ENCODE measurements at regions not wholly inside any gene's neighbourhood (a gene's known extent, or its start where the extent isn't known, plus 50 kb on each side); places are given as distances from the start of the nearest gene placed in this dataset.
A peak's percentile ranks its signal among the peaks of the same experiment; 100 is the strongest.
"Not testable (repeated sequence)": the region's sequence is repeated elsewhere in the genome, so short reads cannot be mapped to it uniquely, and the experiment has no call there.

DNA sequence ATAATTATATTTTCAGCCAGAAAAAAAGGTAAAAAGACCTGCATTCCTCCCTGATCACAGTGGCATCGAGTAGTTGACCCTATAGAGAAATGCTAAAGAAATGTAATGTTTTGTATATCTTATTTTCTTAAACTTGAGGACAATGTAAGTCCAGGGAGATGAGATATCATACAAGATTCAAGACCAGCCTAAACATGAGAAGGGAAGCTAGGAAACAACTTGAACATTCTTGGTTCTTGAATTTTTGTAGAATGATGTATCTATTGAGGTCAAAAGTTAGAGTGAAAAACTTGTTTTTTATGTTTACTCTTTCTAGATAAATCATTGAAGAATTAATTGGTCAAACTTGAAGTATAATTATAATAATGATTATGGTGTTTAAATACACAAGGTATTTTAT lies 497.7 kb upstream of the TBL1XR1 start:
- ATAC-seq (no peak), DNase-seq (no peak)
- intact Hi-C loops (cut with DNase I), result no loop called here
- H3K9me3 ChIP-seq, result no peaks in the 10 kb centered on the region
- no peak overlapping the region for H3K27ac ChIP-seq
- no peaks in the 10 kb centered on the region for H3K36me3 ChIP-seq (ENCODE audit: insufficient read depth in 1 of 2, low read depth in 1 of 2)
- 54 to 65% (median 57%) methylated on average over 1 of the region's 1 CpG for WGBS, 3 donors
- TF ChIP-seq, protein P1, sequence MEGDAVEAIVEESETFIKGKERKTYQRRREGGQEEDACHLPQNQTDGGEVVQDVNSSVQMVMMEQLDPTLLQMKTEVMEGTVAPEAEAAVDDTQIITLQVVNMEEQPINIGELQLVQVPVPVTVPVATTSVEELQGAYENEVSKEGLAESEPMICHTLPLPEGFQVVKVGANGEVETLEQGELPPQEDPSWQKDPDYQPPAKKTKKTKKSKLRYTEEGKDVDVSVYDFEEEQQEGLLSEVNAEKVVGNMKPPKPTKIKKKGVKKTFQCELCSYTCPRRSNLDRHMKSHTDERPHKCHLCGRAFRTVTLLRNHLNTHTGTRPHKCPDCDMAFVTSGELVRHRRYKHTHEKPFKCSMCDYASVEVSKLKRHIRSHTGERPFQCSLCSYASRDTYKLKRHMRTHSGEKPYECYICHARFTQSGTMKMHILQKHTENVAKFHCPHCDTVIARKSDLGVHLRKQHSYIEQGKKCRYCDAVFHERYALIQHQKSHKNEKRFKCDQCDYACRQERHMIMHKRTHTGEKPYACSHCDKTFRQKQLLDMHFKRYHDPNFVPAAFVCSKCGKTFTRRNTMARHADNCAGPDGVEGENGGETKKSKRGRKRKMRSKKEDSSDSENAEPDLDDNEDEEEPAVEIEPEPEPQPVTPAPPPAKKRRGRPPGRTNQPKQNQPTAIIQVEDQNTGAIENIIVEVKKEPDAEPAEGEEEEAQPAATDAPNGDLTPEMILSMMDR (IDR thresholded peaks at IDR 0.05), result no peak
- H3K4me3 ChIP-seq, result no peak overlapping the region
- H3K27me3 ChIP-seq (ENCODE audit: insufficient read depth in 3 of 3, low read length in 2 of 3), result no peaks in the 10 kb centered on the region
- no peaks in the 10 kb centered on the region for H3K4me1 ChIP-seq

DNA sequence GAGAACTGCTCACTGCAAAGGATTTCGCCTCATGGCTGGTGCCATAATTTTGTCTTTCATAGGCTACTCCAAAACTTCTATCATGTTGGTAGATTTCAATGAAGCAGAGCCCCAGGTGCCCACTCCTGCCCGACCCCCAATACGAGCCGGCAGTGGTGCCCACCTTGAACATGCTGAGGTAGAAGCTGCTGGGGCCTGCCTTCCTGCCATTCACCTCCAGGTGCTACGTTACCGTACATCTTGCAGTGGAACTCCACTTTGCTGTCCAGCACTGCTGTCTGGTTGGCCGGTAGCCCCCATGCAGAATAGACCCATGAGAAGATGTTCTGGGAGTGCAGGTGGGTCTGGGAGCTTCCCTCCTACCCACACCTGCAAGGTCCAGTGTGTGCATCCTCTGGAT lies 502.8 kb upstream of the TBL1XR1 start:
- H3K27ac ChIP-seq, result no peak overlapping the region
- DNase-seq (no peak), ATAC-seq (no peak)
- H3K4me1 ChIP-seq, result peaks cover 3% of the 10 kb centered on the region
- 90 to 98% (median 91%) methylated on average over 7 of the region's 7 CpGs for WGBS, 3 donors
- H3K9me3 ChIP-seq, result no peaks in the 10 kb centered on the region
- H3K4me3 ChIP-seq, result no peak overlapping the region
- TF ChIP-seq, protein P1 (IDR thresholded peaks at IDR 0.05), result no peak
- no peaks in the 10 kb centered on the region for H3K36me3 ChIP-seq (ENCODE audit: insufficient read depth in 1 of 2, low read depth in 1 of 2)
- intact Hi-C loops (cut with DNase I), result loop anchor here in 1 of 2 donors (10.0 kb wide), 1 partner anchor 85 kb away; no protein-coding TSS in a partner anchor
- no peaks in the 10 kb centered on the region for H3K27me3 ChIP-seq (ENCODE audit: insufficient read depth in 3 of 3, low read length in 2 of 3)

DNA sequence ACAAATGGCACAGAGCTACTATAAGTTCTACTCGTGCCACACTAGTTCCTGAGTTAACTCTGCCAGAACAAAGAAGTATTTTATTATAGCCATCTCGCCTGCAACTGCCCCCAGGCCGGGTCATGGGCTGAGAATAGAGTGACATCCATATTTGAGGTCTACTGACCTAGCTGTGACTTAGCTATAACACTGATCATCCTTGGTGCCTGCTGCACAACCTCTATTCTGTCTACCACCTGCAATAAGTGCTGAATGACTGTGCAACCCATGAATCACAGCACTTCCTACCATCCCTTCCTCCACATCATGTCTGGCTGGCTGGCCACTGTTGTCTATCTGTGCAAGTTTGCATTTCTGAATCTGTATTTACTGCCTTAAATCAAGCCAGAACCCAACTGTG lies 506.5 kb upstream of the TBL1XR1 start:
- Histone ChIP-seq H3K27me3 (ENCODE audit: insufficient read depth in 3 of 3, low read length in 2 of 3) (no peaks in the 10 kb centered on the region), H3K4me3 (no peak overlapping the region), H3K9me3 (no peaks in the 10 kb centered on the region), H3K27ac (no peak overlapping the region), H3K36me3 (ENCODE audit: insufficient read depth in 1 of 2, low read depth in 1 of 2) (no peaks in the 10 kb centered on the region), H3K4me1 (peaks cover 10% of the 10 kb centered on the region)
- intact Hi-C loops (cut with DNase I), result loop anchor here in 1 of 2 donors (10.0 kb wide), 1 partner anchor 89 kb away; no protein-coding TSS in a partner anchor
- DNase-seq (no peak), ATAC-seq (peak in 1 of 4 donors; percentile 42)
- TF ChIP-seq, protein P1 (IDR thresholded peaks at IDR 0.05), result no peak
- 71 to 89% (median 78%) methylated on average over 3 of the region's 3 CpGs for WGBS, 3 donors

DNA sequence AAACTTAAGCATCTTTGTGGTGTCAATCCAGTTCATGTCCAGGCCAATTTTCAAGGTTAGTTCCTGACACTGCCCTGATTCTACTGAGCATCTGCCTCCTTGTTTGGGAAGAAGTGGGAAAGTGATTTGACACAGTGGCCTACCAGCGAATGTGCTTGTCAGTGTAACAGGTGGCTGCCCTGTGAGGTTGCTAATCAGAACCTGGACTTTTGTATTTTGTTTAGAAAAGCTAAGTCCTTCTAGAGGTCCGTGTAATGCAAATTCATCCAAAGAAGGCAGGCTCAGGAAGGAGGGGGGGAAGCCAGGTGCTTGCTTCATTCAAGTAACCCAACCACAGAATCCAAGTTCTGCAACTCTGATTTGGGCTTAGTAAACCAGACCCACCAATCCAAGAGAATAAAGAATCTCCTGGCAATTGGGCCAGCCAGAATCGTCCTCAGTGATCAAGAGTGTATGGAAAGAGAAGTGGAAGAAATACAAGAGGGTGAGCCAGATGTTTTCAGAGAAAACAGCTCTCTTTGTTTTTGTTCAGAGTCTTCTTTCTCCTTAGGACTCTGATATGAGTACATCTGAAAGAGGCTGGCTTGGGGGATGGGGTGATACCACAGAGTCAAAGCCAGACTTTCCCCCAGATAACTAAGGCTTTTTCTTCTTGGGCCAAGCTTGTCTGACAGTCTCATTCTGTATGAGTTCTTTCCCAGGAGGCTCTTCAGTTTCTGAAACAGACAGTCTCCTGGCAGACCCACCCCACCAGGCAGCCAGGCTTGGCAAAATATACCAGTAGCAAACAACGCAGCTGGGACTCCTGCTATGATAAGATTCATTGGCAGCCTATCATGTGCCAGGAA lies 508.9 kb upstream of the TBL1XR1 start:
- no peaks in the 10 kb centered on the region for H3K27me3 ChIP-seq (ENCODE audit: insufficient read depth in 3 of 3, low read length in 2 of 3)
- H3K4me3 ChIP-seq, result no peak overlapping the region
- DNase-seq (peak; percentile 51 to 70), ATAC-seq (peak in 3 of 4 donors; percentile 51 to 82 (median 62))
- no peaks in the 10 kb centered on the region for H3K9me3 ChIP-seq
- no peak overlapping the region for H3K27ac ChIP-seq
- WGBS, 3 donors, result 30 to 39% (median 33%) methylated on average over 4 of the region's 4 CpGs
- TF ChIP-seq, protein P1 (IDR thresholded peaks at IDR 0.05), result no peak
- H3K36me3 ChIP-seq (ENCODE audit: insufficient read depth in 1 of 2, low read depth in 1 of 2), result no peaks in the 10 kb centered on the region
- intact Hi-C loops (cut with DNase I), result loop anchor here in 1 of 2 donors (10.0 kb wide), 1 partner anchor 91 kb away; no protein-coding TSS in a partner anchor
- H3K4me1 ChIP-seq, result peaks cover 10% of the 10 kb centered on the region

DNA sequence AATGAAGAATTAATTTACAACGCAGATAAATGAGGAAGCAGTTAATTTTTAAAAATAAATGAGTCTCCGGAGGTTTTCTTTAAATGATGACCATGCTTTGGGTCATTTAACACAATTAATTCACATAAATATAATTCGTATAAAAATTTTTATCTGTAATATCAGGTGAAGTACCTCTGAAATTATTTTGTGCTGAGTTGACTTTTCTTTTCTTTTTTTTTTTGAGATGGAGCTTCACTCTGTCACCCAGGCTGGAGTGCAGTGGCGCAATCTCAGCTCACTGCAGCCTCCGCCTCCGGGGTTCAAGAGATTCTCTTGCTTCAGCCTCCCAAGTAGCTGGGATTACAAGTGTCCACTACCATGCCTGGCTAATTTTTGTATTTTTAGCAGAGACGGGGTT lies 512.2 kb upstream of the TBL1XR1 start:
- peaks cover 19% of the 10 kb centered on the region for H3K4me1 ChIP-seq
- H3K27me3 ChIP-seq (ENCODE audit: insufficient read depth in 3 of 3, low read length in 2 of 3); H3K4me3 ChIP-seq; H3K27ac ChIP-seq; ATAC-seq; DNase-seq; H3K36me3 ChIP-seq (ENCODE audit: insufficient read depth in 1 of 2, low read depth in 1 of 2); H3K9me3 ChIP-seq: not testable (repeated sequence)
- intact Hi-C loops (cut with DNase I), result loop anchor here in 1 of 2 donors (10.0 kb wide), 1 partner anchor 95 kb away; no protein-coding TSS in a partner anchor
- WGBS, 3 donors, result 92 to 95% (median 94%) methylated on average over 7 of the region's 7 CpGs
